ENCODE measurements at regions not wholly inside any gene's neighbourhood (a gene's known extent, or its start where the extent isn't known, plus 50 kb on each side); places are given as distances from the start of the nearest gene placed in this dataset.

DNA sequence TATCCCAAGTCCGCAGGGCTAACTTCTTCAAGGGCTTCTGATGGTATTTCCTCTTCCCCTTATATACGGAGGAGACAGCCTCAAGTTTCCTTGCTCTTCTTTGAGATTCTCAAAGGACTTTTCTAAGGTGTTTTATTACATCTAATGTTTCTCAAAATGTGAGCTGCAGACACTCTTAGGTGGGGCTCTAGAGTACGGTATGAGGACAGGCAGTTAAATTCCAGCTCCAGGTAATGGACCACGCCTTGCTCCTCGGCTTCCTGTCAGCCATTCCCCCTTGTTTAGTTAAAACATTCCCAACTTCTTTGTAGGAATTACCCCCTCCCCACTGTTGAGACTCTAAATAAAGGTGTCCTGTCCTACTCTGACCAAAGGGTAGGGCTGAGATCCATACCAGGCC lies 131.9 kb downstream of the IRS1 start:
- Mint-ChIP-seq H3K4me1 (peaks cover 12% of the 10 kb centered on the region), H3K36me3 (ENCODE audit: low read depth) (peaks cover 2% of the 10 kb centered on the region), H3K27me3 (ENCODE audit: low read depth) (no peaks in the 10 kb centered on the region), H3K9me3 (no peaks in the 10 kb centered on the region), H3K27ac (ENCODE audit: unreplicated experiment) (no peak overlapping the region), H3K4me3 (no peak overlapping the region)
- TF ChIP-seq, protein P1, sequence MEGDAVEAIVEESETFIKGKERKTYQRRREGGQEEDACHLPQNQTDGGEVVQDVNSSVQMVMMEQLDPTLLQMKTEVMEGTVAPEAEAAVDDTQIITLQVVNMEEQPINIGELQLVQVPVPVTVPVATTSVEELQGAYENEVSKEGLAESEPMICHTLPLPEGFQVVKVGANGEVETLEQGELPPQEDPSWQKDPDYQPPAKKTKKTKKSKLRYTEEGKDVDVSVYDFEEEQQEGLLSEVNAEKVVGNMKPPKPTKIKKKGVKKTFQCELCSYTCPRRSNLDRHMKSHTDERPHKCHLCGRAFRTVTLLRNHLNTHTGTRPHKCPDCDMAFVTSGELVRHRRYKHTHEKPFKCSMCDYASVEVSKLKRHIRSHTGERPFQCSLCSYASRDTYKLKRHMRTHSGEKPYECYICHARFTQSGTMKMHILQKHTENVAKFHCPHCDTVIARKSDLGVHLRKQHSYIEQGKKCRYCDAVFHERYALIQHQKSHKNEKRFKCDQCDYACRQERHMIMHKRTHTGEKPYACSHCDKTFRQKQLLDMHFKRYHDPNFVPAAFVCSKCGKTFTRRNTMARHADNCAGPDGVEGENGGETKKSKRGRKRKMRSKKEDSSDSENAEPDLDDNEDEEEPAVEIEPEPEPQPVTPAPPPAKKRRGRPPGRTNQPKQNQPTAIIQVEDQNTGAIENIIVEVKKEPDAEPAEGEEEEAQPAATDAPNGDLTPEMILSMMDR (conservative IDR thresholded peaks at IDR 0.05), result no peak
- DNase-seq (ENCODE audit: low read depth, low spot score), result no peak

DNA sequence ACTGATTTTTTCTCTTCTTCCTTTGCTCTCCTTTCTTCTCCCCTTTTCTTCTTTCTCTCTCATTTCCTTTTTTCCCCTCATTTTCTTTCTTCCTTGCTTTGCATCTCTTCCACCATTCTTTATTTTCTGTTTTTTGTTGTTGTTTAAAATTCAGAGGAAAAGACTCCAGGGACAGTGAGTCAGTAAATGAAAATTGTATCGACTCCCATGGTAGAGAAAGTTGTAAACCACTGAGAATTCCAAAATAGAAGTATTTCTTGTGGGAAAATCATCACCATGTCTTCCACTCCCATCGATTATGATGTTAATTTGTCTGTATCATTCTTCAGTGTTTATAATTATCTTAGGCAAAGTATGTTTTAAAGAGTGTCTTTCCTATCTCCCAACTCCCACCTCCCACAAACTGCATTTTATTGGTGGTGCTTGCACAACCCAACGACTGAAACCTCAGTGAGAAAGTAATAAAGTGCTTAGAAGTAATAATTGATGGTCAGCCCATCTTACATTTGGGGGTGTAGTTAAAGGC lies 134.3 kb downstream of the IRS1 start:
- peaks cover 3% of the 10 kb centered on the region for H3K9me3 Mint-ChIP-seq
- TF ChIP-seq, protein P1 (conservative IDR thresholded peaks at IDR 0.05), result no peak
- H3K4me3 Mint-ChIP-seq, result no peak overlapping the region
- no peak overlapping the region for H3K27ac Mint-ChIP-seq (ENCODE audit: unreplicated experiment)
- H3K36me3 Mint-ChIP-seq (ENCODE audit: low read depth), result peaks cover 2% of the 10 kb centered on the region
- no peaks in the 10 kb centered on the region for H3K27me3 Mint-ChIP-seq (ENCODE audit: low read depth)
- no peak for DNase-seq (ENCODE audit: low read depth, low spot score)
- H3K4me1 Mint-ChIP-seq, result peaks cover 15% of the 10 kb centered on the region

DNA sequence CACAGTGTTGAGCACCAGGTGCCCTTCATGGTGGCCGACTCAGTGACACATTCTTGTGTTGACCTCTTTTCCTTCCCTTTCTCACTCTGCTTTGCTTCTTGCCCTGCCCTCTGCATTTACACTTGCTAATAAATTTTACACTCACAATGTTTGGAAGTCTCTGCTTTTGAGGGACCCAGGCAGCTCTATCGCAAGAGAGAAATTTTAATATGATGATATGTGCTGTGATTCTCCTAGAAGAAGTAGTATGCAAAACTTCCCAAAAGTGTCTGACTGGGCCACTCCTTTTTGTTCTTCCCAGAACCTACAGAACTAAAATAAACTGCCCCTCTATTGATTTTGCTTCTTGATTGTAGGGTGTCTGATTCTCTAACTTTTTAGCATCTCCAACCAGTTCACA lies 135.0 kb downstream of the IRS1 start:
- Mint-ChIP-seq H3K4me1 (peaks cover 12% of the 10 kb centered on the region), H3K4me3 (no peak overlapping the region), H3K36me3 (ENCODE audit: low read depth) (peaks cover 2% of the 10 kb centered on the region), H3K27ac (ENCODE audit: unreplicated experiment) (no peak overlapping the region), H3K9me3 (peaks cover 3% of the 10 kb centered on the region), H3K27me3 (ENCODE audit: low read depth) (no peaks in the 10 kb centered on the region)
- TF ChIP-seq, protein P1 (conservative IDR thresholded peaks at IDR 0.05), result no peak
- DNase-seq (ENCODE audit: low read depth, low spot score), result no peak

DNA sequence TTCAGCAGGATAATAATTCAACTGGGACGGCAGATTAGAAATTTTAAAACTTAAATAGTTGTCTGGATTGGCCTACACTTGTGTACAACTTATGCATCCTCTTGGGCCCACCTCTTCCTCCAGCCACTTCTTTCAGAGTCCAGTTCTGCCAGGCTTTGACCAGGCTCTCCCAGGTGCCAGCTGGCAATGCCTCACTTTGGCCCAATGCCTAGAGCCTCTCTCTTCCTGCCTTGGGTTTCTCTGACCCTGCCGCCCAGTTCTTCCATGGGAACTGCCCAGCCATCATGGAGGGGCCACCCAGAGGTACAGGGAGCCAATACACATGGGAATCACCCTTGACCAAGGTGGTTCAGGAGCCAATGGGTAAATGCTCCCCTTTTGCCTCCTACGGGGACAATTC lies 135.5 kb downstream of the IRS1 start:
- peaks cover 3% of the 10 kb centered on the region for H3K9me3 Mint-ChIP-seq
- no peak for DNase-seq (ENCODE audit: low read depth, low spot score)
- H3K4me1 Mint-ChIP-seq, result peaks cover 17% of the 10 kb centered on the region
- peaks cover under 1% of the 10 kb centered on the region for H3K36me3 Mint-ChIP-seq (ENCODE audit: low read depth)
- TF ChIP-seq, protein P1 (conservative IDR thresholded peaks at IDR 0.05), result no peak
- H3K27me3 Mint-ChIP-seq (ENCODE audit: low read depth), result no peaks in the 10 kb centered on the region
- no peak overlapping the region for H3K4me3 Mint-ChIP-seq
- H3K27ac Mint-ChIP-seq (ENCODE audit: unreplicated experiment), result no peak overlapping the region

DNA sequence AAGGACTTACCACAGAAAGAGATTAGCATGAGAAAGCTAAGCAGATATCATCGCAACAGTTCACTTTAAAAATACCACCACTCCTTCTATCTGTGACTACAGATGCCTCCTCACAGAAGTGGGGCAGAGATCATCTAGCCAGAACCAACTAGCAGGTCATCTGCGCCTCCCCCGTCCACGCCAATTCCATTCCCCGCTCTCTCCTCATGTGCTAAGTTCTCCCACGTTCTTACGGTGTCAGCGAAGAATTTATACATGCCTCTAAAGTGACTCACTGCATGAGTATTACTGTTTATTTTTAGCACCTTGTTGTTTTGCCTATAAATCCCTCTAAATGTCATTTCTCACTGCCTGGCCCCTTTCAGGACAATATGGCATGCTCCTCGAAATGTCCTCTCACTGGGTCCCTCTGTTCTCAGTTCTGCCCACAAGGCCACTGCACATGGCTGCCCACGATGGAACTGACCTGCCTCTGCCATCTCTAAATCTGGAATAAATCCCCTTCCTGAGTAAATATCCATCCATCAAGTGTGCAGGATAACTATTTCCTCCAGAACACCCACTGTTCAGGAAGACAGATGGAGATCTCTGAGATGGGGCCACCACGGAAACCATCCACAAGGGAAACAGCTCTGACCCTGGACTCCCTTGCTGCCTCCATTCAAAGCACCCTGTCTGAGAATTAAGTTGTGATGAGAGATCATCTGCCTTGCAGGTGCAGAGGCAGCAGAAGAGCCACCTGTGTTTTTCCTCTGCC lies 137.7 kb downstream of the IRS1 start:
- no peak for DNase-seq (ENCODE audit: low read depth, low spot score)
- peaks cover 3% of the 10 kb centered on the region for H3K9me3 Mint-ChIP-seq
- peaks cover 18% of the 10 kb centered on the region for H3K4me1 Mint-ChIP-seq
- H3K36me3 Mint-ChIP-seq (ENCODE audit: low read depth), result no peaks in the 10 kb centered on the region
- H3K27ac Mint-ChIP-seq (ENCODE audit: unreplicated experiment), result no peak overlapping the region
- H3K27me3 Mint-ChIP-seq (ENCODE audit: low read depth), result no peaks in the 10 kb centered on the region
- TF ChIP-seq, protein P1 (conservative IDR thresholded peaks at IDR 0.05), result no peak
- no peak overlapping the region for H3K4me3 Mint-ChIP-seq
